K562 (cell line): ENCODE measurements at regions not wholly inside any gene's neighbourhood (a gene's known extent, or its start where the extent isn't known, plus 50 kb on each side); places are given as distances from the start of the nearest gene placed in this dataset.
A peak's percentile ranks its signal among the peaks of the same experiment; 100 is the strongest.

Experiments used
- ATAC-seq: fragments of 200-7000 bp; cut with Tn5 transposase; 3 replicates; pipeline ENCODE4 v1.9.1; 2020; ENCODE audit warnings: moderate library complexity
- BruUV-seq: library from RNA; stranded (reverse); fragments of 400-500 nt; replicated peaks from 2 replicates; lab custom pipeline; 2021; lab: Mats Ljungman, UMichigan
- CTCF ChIA-PET: fragments of 300-600 bp; formaldehyde crosslinking; extraction: SDS; loops from one replicate; lab custom pipeline; 2021; ENCODE audit warnings: low intra/inter-chr PET ratio; lab: Yijun Ruan, JAX
- POLR2A ChIA-PET: fragments of 300-600, 350-650 bp; sonication (Branson Sonifier 250); formaldehyde crosslinking; extraction: SDS; loops from one replicate; lab custom pipeline; 2021; ENCODE audit warnings: antibody characterized with exemption, inconsistent platforms; lab: Yijun Ruan, JAX
- DNase-seq, 4 experiments: peaks; one replicate each; pipeline versions ENCODE4 v3.0.0 to v3.0.0-alpha.2; 2011 to 2018; ENCODE audit warnings: low spot score in 3 of 4, mixed read lengths in 3 of 4; ENCODE audit errors: extremely low read depth in 1 of 4
- FAIRE-seq: peaks from 2 replicates; lab custom pipeline; 2011; peaks lifted over from hg19 to GRCh38; lab: Jason Lieb, UNC
- H2AFZ ChIP-seq: 2 replicates; pipeline ENCODE4 v1.6.0; 2011; ENCODE audit warnings: low read depth, low read length, control low read depth, inconsistent platforms
- H3K27ac ChIP-seq: fragments of 200-600 bp; 3 replicates; pipeline ENCODE4 v1.8.0; 2011; ENCODE audit warnings: low read depth, mild to moderate bottlenecking, control low read depth, inconsistent platforms, low read length, moderate library complexity, mixed read lengths; ENCODE audit errors: extremely low read depth
- H3K27me3 ChIP-seq, 2 experiments: fragments of 300-600 bp in 1 of 2; 2 replicates in 1 of 2; 3 replicates in 1 of 2; pipeline versions ENCODE4 v1.6.0 to v1.8.0; 2011; ENCODE audit warnings: inconsistent platforms in 2 of 2, low read length in 2 of 2, mild to moderate bottlenecking in 1 of 2, mixed read lengths in 1 of 2, moderate library complexity in 1 of 2; ENCODE audit not compliant: control insufficient read depth in 2 of 2, insufficient read depth in 2 of 2
- H3K36me3 ChIP-seq: fragments of 300-600 bp; 3 replicates; pipeline ENCODE4 v1.8.0; 2011; ENCODE audit warnings: mild to moderate bottlenecking, low read length, inconsistent platforms; ENCODE audit not compliant: control insufficient read depth, insufficient read depth
- H3K4me1 ChIP-seq, 2 experiments: fragments of 200-600 bp in 1 of 2; replicated peaks in 1 of 2; 2 replicates in 1 of 2; 3 replicates in 1 of 2; pipeline versions ENCODE4 v1.5.1 to v1.8.0; 2011; ENCODE audit warnings: inconsistent platforms in 2 of 2, low read length in 2 of 2, mild to moderate bottlenecking in 1 of 2, mixed read lengths in 1 of 2, moderate library complexity in 1 of 2; ENCODE audit not compliant: control insufficient read depth in 2 of 2, insufficient read depth in 2 of 2
- H3K4me2 ChIP-seq: 2 replicates; pipeline ENCODE4 v1.6.1; 2011; ENCODE audit warnings: low read length, control low read depth, inconsistent platforms, mixed read lengths; ENCODE audit not compliant: insufficient read depth
- H3K4me3 ChIP-seq: fragments of 200-600 bp; sonication (generic), shearing (Covaris generic); 2 replicates; pipeline ENCODE4 v1.5.1; 2016; ENCODE audit warnings: control low read depth, inconsistent platforms
- H3K79me2 ChIP-seq: fragments of 200-600 bp; 3 replicates; pipeline ENCODE4 v1.8.0; 2011; ENCODE audit warnings: low read length, inconsistent platforms; ENCODE audit not compliant: control insufficient read depth, insufficient read depth
- H3K9ac ChIP-seq, 2 experiments: 2 replicates each; pipeline versions ENCODE4 v1.6.0 to v1.6.1; 2011; ENCODE audit warnings: low read depth in 2 of 2, low read length in 2 of 2, control low read depth in 1 of 2, inconsistent platforms in 1 of 2, mild to moderate bottlenecking in 1 of 2, mixed read lengths in 1 of 2; ENCODE audit not compliant: insufficient read depth in 1 of 2
- H3K9me1 ChIP-seq: one replicate; pipeline ENCODE4 v1.6.0; 2011; ENCODE audit warnings: inconsistent platforms, mild to moderate bottlenecking, low read length, moderate library complexity; ENCODE audit not compliant: control insufficient read depth, insufficient read depth
- H3K9me3 ChIP-seq: replicated peaks from 2 replicates; pipeline ENCODE4 v1.5.1; 2011; ENCODE audit warnings: low read depth, low read length, inconsistent platforms; ENCODE audit not compliant: control insufficient read depth, insufficient read depth
- H4K20me1 ChIP-seq: replicated peaks from 2 replicates; pipeline ENCODE4 v1.6.1; 2011; ENCODE audit warnings: low read length, inconsistent platforms, mixed read lengths; ENCODE audit not compliant: control insufficient read depth, insufficient read depth
- ELF1 ChIP-seq: fragments of 200-800 bp; sonication (Bioruptor generic); IDR thresholded peaks from 2 replicates; pipeline ENCODE4 v1.6.1; 2016; ENCODE audit warnings: missing genetic modification characterization, missing compliant biosample characterization
- ELF2 ChIP-seq: fragments of 250-450 bp; sonication (Bioruptor Pico); IDR thresholded peaks from 2 replicates; pipeline ENCODE4 v1.5.0; 2021; ENCODE audit warnings: mild to moderate bottlenecking
- ELF4 ChIP-seq: fragments of 450-650 bp; formaldehyde crosslinking; IDR thresholded peaks from 2 replicates; pipeline ENCODE4 v1.4.0; 2022; ENCODE audit warnings: missing genetic modification characterization
- GABPA ChIP-seq: fragments of 200-800 bp; sonication (Bioruptor generic); conservative IDR thresholded peaks from 2 replicates; pipeline ENCODE4 v1.6.1; 2016; ENCODE audit warnings: low read depth, missing genetic modification characterization, missing compliant biosample characterization
- HDGF ChIP-seq: fragments of 450-650 bp; IDR thresholded peaks from 2 replicates; pipeline ENCODE4 v1.6.1; 2016
- NUFIP1 ChIP-seq: fragments of 450-650 bp; IDR thresholded peaks from 2 replicates; pipeline ENCODE4 v1.6.1; 2018; ENCODE audit not compliant: partially characterized antibody
- SAP30 ChIP-seq: fragments of 200-600 bp; sonication (generic); IDR thresholded peaks from 2 replicates; pipeline ENCODE4 v1.6.1; 2012; ENCODE audit warnings: borderline replicate concordance, low read depth, mild to moderate bottlenecking, moderate library complexity, low read length, control low read depth, inconsistent platforms; ENCODE audit not compliant: insufficient read depth, poor library complexity, severe bottlenecking
- SMARCA4 ChIP-seq: fragments of 450-650 bp; IDR thresholded peaks from 2 replicates; pipeline ENCODE4 v1.6.1; 2016
- SRSF7 ChIP-seq: fragments of 200-400 bp; formaldehyde crosslinking; optimal IDR thresholded peaks from 2 replicates; pipeline ENCODE3; 2017; ENCODE audit warnings: mild to moderate bottlenecking, low read depth, low read length
- STAG1 ChIP-seq: sonication (generic); formaldehyde crosslinking; IDR thresholded peaks from 2 replicates; pipeline ENCODE4 v1.5.0; 2020; ENCODE audit warnings: missing genetic modification reagents, borderline replicate concordance
- ZNF165 ChIP-seq: fragments of 250-450 bp; sonication (Bioruptor Pico); IDR thresholded peaks from 2 replicates; pipeline ENCODE4 v1.4.0; 2020; ENCODE audit warnings: borderline replicate concordance
- ZNF384 ChIP-seq: IDR thresholded peaks from 2 replicates; pipeline ENCODE4 v1.6.1; 2012; ENCODE audit warnings: low read depth, low read length, improper control_type of control experiment
- WGBS: fragments of 100-300 bp; shearing (Covaris generic); methylation state at CpG from one replicate; pipeline ENCODE4 v1.1.6; 2016; ENCODE audit warnings: low coverage, mixed read lengths; ENCODE audit not compliant: insufficient coverage; ENCODE audit errors: missing lambda C conversion rate; 5-methylcytosine and 5-hydroxymethylcytosine counted together
- in situ Hi-C: fragments of 300-500 bp; cut with MboI; formaldehyde crosslinking; loops from 4 replicates; pipeline ENCODE4 v1.15.0; 2018; ENCODE audit warnings: inconsistent platforms, mixed read lengths
- intact Hi-C: fragments of 100-400 bp; cut with micrococcal nuclease; formaldehyde crosslinking; loops from 2 replicates; pipeline ENCODE4 v1.14.2; 2022
- TF ChIP-seq, protein P1 (sequence below): fragments of 250-450 bp; sonication (Bioruptor Pico); IDR thresholded peaks from 2 replicates; pipeline ENCODE4 v1.5.0; 2022; ENCODE audit warnings: mild to moderate bottlenecking
- TF ChIP-seq, protein P2 (sequence below): IDR thresholded peaks from 2 replicates; pipeline ENCODE4 v1.6.1; 2014; ENCODE audit warnings: antibody characterized with exemption

DNA sequence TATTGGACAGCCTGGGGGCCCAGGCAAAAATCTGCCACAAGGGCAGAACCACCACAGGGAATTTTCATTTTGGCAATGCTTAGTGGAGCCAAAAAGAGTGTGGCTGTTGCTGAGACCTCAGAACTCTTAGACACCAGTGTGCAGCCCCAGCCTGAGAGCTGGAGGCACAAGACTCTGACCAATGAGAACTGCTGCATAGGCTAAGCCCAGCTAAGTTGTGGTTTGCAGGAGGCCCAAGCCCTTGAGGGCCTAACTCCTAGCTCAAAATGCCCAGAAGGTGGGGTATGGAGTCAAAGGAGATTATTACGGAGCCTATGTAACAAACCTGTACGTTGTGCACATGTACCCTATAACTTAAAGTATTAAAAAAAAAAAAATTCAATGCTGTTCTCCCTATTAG lies 296.7 kb downstream of the TRAM1L1 start:
- Histone ChIP-seq H3K4me3 (no peak overlapping the region), H2AFZ (no peak overlapping the region), H3K36me3 (no peaks in the 10 kb centered on the region), H3K4me1 (no peaks in the 10 kb centered on the region), H3K9me3 (no peaks in the 10 kb centered on the region; the same call in 1 of the 2 replicates), H3K27ac (no peak overlapping the region), H3K9me1 (no peaks in the 10 kb centered on the region), H3K79me2 (no peaks in the 10 kb centered on the region), H4K20me1 (no peaks in the 10 kb centered on the region), H3K27me3 (no peaks in the 10 kb centered on the region), H3K9ac (no peak overlapping the region), H3K4me2 (no peak overlapping the region)
- POLR2A ChIA-PET: no interaction called here
- no peak for ATAC-seq
- WGBS: 0% methylated on average over 2 of the region's 2 CpGs
- in situ Hi-C loops: no loop called here
- DNase-seq: peak in 1 of 4 experiments; percentile 2
- intact Hi-C loops: no loop called here
- TF ChIP-seq NUFIP1 (no peak), SMARCA4 (no peak), HDGF (no peak), GABPA (tag) (no peak), ELF2 (CRISPR knock-in tag) (no peak), ZNF165 (no peak), ZNF384 (no peak), SAP30 (no peak), SRSF7 (no peak), STAG1 (CRISPR knock-in tag) (no peak), ELF4 (CRISPR knock-in tag) (no peak), ELF1 (no peak)
- TF ChIP-seq, protein P1, sequence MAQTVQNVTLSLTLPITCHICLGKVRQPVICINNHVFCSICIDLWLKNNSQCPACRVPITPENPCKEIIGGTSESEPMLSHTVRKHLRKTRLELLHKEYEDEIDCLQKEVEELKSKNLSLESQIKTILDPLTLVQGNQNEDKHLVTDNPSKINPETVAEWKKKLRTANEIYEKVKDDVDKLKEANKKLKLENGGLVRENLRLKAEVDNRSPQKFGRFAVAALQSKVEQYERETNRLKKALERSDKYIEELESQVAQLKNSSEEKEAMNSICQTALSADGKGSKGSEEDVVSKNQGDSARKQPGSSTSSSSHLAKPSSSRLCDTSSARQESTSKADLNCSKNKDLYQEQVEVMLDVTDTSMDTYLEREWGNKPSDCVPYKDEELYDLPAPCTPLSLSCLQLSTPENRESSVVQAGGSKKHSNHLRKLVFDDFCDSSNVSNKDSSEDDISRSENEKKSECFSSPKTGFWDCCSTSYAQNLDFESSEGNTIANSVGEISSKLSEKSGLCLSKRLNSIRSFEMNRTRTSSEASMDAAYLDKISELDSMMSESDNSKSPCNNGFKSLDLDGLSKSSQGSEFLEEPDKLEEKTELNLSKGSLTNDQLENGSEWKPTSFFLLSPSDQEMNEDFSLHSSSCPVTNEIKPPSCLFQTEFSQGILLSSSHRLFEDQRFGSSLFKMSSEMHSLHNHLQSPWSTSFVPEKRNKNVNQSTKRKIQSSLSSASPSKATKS (CRISPR knock-in tag): no peak
- TF ChIP-seq, protein P2, sequence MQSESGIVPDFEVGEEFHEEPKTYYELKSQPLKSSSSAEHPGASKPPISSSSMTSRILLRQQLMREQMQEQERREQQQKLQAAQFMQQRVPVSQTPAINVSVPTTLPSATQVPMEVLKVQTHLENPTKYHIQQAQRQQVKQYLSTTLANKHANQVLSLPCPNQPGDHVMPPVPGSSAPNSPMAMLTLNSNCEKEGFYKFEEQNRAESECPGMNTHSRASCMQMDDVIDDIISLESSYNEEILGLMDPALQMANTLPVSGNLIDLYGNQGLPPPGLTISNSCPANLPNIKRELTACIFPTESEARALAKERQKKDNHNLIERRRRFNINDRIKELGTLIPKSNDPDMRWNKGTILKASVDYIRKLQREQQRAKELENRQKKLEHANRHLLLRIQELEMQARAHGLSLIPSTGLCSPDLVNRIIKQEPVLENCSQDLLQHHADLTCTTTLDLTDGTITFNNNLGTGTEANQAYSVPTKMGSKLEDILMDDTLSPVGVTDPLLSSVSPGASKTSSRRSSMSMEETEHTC: no peak
- no peak for FAIRE-seq
- CTCF ChIA-PET: no interaction called here
- BruUV-seq: no TSS peak
